Astrocyte of the spinal cord (primary cell): ENCODE measurements at regions not wholly inside any gene's neighbourhood (a gene's known extent, or its start where the extent isn't known, plus 50 kb on each side); places are given as distances from the start of the nearest gene placed in this dataset.
A peak's percentile ranks its signal among the peaks of the same experiment; 100 is the strongest.

Experiments used
- DNase-seq: peaks from one replicate; pipeline ENCODE4 v3.0.0; 2011; ENCODE audit warnings: low read depth, low spot score
- H3K4me3 ChIP-seq: 2 replicates; pipeline ENCODE4 v1.5.1; 2011; ENCODE audit warnings: low read depth, mild to moderate bottlenecking, low read length, moderate library complexity
- CTCF ChIP-seq: IDR thresholded peaks from 2 replicates; pipeline ENCODE4 v1.5.1; 2012; ENCODE audit warnings: low read depth, mild to moderate bottlenecking, low read length, inconsistent platforms
- in situ Hi-C: cut with HindIII; loops from 2 replicates; pipeline ENCODE4 v1.10.0; 2017; ENCODE audit warnings: low sequenced_read_pairs

GRCh38 chr1:112322983-112323678 is 72.9 kb upstream of the CTTNBP2NL start:
- DNase-seq, result no peak
- no peak for TF ChIP-seq CTCF
- H3K4me3 ChIP-seq, result no peak overlapping the region
- in situ Hi-C loops, result no loop called here

GRCh38 chr1:112325504-112325903 is 70.5 kb upstream of the CTTNBP2NL start:
- H3K4me3 ChIP-seq, result no peak overlapping the region
- no peak for DNase-seq
- no peak for TF ChIP-seq CTCF
- in situ Hi-C loops, result no loop called here

GRCh38 chr1:112328600-112328999 is 67.4 kb upstream of the CTTNBP2NL start:
- no peak for TF ChIP-seq CTCF
- DNase-seq, result no peak
- H3K4me3 ChIP-seq, result no peak overlapping the region
- in situ Hi-C loops, result no loop called here

GRCh38 chr1:112332176-112333150 is 63.6 kb upstream of the CTTNBP2NL start:
- in situ Hi-C loops, result no loop called here
- H3K4me3 ChIP-seq, result no peak overlapping the region
- no peak for DNase-seq
- TF ChIP-seq CTCF, result no peak

- DNase-seq, result no peak
- no peak for TF ChIP-seq CTCF
- no peak overlapping the region for H3K4me3 ChIP-seq
- in situ Hi-C loops, result no loop called here
Observed at GRCh38 chr1:112335351-112335750, 60.7 kb upstream of the CTTNBP2NL start.

GRCh38 chr1:112337028-112337531 is 58.9 kb upstream of the CTTNBP2NL start:
- DNase-seq, result no peak
- in situ Hi-C loops, result no loop called here
- peak; percentile 65 for TF ChIP-seq CTCF
- H3K4me3 ChIP-seq, result no peak overlapping the region
